ENCODE measurements at regions not wholly inside any gene's neighbourhood (a gene's known extent, or its start where the extent isn't known, plus 50 kb on each side); places are given as distances from the start of the nearest gene placed in this dataset.

GRCh38 chr17:63362115-63362514 is 84.0 kb downstream of the CYB561 start:
- no peaks in the 10 kb centered on the region for H3K27me3 ChIP-seq (ENCODE audit: low read depth, low read length)
- no peaks in the 10 kb centered on the region for H4K20me1 ChIP-seq (ENCODE audit: insufficient read depth, low read length)
- no peak overlapping the region for H3K27ac ChIP-seq (ENCODE audit: low read length)
- H3K4me3 ChIP-seq (ENCODE audit: low read length), result no peak overlapping the region
- H3K4me1 ChIP-seq (ENCODE audit: low read length), result peaks cover 9% of the 10 kb centered on the region
- H3K9ac ChIP-seq (ENCODE audit: low read length), result no peak overlapping the region
- H2AFZ ChIP-seq (ENCODE audit: low read depth, low read length), result no peak overlapping the region
- no peaks in the 10 kb centered on the region for H3K9me3 ChIP-seq (ENCODE audit: insufficient read depth, low read length)
- TF ChIP-seq, protein P1, sequence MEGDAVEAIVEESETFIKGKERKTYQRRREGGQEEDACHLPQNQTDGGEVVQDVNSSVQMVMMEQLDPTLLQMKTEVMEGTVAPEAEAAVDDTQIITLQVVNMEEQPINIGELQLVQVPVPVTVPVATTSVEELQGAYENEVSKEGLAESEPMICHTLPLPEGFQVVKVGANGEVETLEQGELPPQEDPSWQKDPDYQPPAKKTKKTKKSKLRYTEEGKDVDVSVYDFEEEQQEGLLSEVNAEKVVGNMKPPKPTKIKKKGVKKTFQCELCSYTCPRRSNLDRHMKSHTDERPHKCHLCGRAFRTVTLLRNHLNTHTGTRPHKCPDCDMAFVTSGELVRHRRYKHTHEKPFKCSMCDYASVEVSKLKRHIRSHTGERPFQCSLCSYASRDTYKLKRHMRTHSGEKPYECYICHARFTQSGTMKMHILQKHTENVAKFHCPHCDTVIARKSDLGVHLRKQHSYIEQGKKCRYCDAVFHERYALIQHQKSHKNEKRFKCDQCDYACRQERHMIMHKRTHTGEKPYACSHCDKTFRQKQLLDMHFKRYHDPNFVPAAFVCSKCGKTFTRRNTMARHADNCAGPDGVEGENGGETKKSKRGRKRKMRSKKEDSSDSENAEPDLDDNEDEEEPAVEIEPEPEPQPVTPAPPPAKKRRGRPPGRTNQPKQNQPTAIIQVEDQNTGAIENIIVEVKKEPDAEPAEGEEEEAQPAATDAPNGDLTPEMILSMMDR (IDR thresholded peaks at IDR 0.05; ENCODE audit: low read depth, low read length), result no peak
- TF ChIP-seq EZH2phosphoT487 (IDR thresholded peaks at IDR 0.05; ENCODE audit: low read depth), result no peak
- no peaks in the 10 kb centered on the region for H3K36me3 ChIP-seq (replicated peaks; ENCODE audit: low read depth, low read length)
- H3K4me2 ChIP-seq (ENCODE audit: low read length), result no peak overlapping the region
- no peaks in the 10 kb centered on the region for H3K79me2 ChIP-seq (ENCODE audit: low read length)

DNA sequence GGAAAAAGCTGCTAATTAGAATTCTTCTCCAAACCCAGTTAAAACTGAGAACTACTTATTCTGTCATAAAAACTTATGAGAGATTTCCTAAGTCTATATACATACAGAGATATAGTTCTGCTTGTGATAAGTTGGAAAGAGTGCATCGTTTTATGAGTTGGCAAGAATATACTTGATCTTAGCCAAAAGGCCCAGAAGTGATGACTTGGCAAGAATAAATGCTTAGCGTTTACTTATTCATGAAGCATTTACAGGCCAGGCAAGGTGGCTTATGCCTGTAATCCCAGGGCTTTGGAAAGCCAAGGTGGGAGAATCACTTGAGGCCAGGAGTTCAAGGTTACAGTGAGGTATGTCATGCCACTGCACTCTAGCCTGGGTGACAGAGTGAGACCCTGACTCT is 81.7 kb downstream of the CYB561 start:
- no peak overlapping the region for H3K9ac ChIP-seq (ENCODE audit: low read length)
- no peak overlapping the region for H3K4me2 ChIP-seq (ENCODE audit: low read length)
- H3K36me3 ChIP-seq (replicated peaks; ENCODE audit: low read depth, low read length), result no peaks in the 10 kb centered on the region
- H2AFZ ChIP-seq (ENCODE audit: low read depth, low read length), result no peak overlapping the region
- no peaks in the 10 kb centered on the region for H3K9me3 ChIP-seq (ENCODE audit: insufficient read depth, low read length)
- no peaks in the 10 kb centered on the region for H3K79me2 ChIP-seq (ENCODE audit: low read length)
- H3K27ac ChIP-seq (ENCODE audit: low read length), result no peak overlapping the region
- H3K4me1 ChIP-seq (ENCODE audit: low read length), result peaks cover 11% of the 10 kb centered on the region
- no peaks in the 10 kb centered on the region for H4K20me1 ChIP-seq (ENCODE audit: insufficient read depth, low read length)
- H3K27me3 ChIP-seq (ENCODE audit: low read depth, low read length), result no peaks in the 10 kb centered on the region
- TF ChIP-seq, protein P1 (IDR thresholded peaks at IDR 0.05; ENCODE audit: low read depth, low read length), result no peak
- no peak for TF ChIP-seq EZH2phosphoT487 (IDR thresholded peaks at IDR 0.05; ENCODE audit: low read depth)
- H3K4me3 ChIP-seq (ENCODE audit: low read length), result no peak overlapping the region

- H3K27ac ChIP-seq (ENCODE audit: low read length), result no peak overlapping the region
- no peaks in the 10 kb centered on the region for H3K27me3 ChIP-seq (ENCODE audit: low read depth, low read length)
- no peak overlapping the region for H3K4me2 ChIP-seq (ENCODE audit: low read length)
- no peaks in the 10 kb centered on the region for H3K79me2 ChIP-seq (ENCODE audit: low read length)
- TF ChIP-seq, protein P1 (IDR thresholded peaks at IDR 0.05; ENCODE audit: low read depth, low read length), result no peak
- no peak for TF ChIP-seq EZH2phosphoT487 (IDR thresholded peaks at IDR 0.05; ENCODE audit: low read depth)
- H2AFZ ChIP-seq (ENCODE audit: low read depth, low read length), result no peak overlapping the region
- H3K9ac ChIP-seq (ENCODE audit: low read length), result no peak overlapping the region
- peaks cover 11% of the 10 kb centered on the region for H3K4me1 ChIP-seq (ENCODE audit: low read length)
- H3K4me3 ChIP-seq (ENCODE audit: low read length), result no peak overlapping the region
- H3K36me3 ChIP-seq (replicated peaks; ENCODE audit: low read depth, low read length), result no peaks in the 10 kb centered on the region
- no peaks in the 10 kb centered on the region for H3K9me3 ChIP-seq (ENCODE audit: insufficient read depth, low read length)
- H4K20me1 ChIP-seq (ENCODE audit: insufficient read depth, low read length), result no peaks in the 10 kb centered on the region
These were observed 81.2 kb downstream of the CYB561 start for GRCh38 chr17:63364944-63365343.

GRCh38 chr17:63365366-63366240 is 80.5 kb downstream of the CYB561 start:
- H3K27ac ChIP-seq (ENCODE audit: low read length), result no peak overlapping the region
- H4K20me1 ChIP-seq (ENCODE audit: insufficient read depth, low read length), result no peaks in the 10 kb centered on the region
- H3K36me3 ChIP-seq (replicated peaks; ENCODE audit: low read depth, low read length), result no peaks in the 10 kb centered on the region
- no peaks in the 10 kb centered on the region for H3K9me3 ChIP-seq (ENCODE audit: insufficient read depth, low read length)
- TF ChIP-seq, protein P1 (IDR thresholded peaks at IDR 0.05; ENCODE audit: low read depth, low read length), result no peak
- TF ChIP-seq EZH2phosphoT487 (IDR thresholded peaks at IDR 0.05; ENCODE audit: low read depth), result no peak
- H2AFZ ChIP-seq (ENCODE audit: low read depth, low read length), result no peak overlapping the region
- H3K4me2 ChIP-seq (ENCODE audit: low read length), result no peak overlapping the region
- no peak overlapping the region for H3K9ac ChIP-seq (ENCODE audit: low read length)
- H3K79me2 ChIP-seq (ENCODE audit: low read length), result no peaks in the 10 kb centered on the region
- no peak overlapping the region for H3K4me3 ChIP-seq (ENCODE audit: low read length)
- no peaks in the 10 kb centered on the region for H3K27me3 ChIP-seq (ENCODE audit: low read depth, low read length)
- peaks cover 11% of the 10 kb centered on the region for H3K4me1 ChIP-seq (ENCODE audit: low read length)

Measured in OCI-LY3 (cell line).